BJ (cell line): ENCODE measurements at regions not wholly inside any gene's neighbourhood (a gene's known extent, or its start where the extent isn't known, plus 50 kb on each side); places are given as distances from the start of the nearest gene placed in this dataset.

Source experiments
- CTCF ChIA-PET: fragments of 350-600 bp; formaldehyde crosslinking; extraction: SDS; loops from one replicate; lab custom pipeline; 2021; ENCODE audit warnings: antibody characterized with exemption, inconsistent platforms; lab: Yijun Ruan, JAX
- POLR2A ChIA-PET: fragments of 300-600 bp; sonication (Branson Sonifier 250); formaldehyde crosslinking; extraction: SDS; loops from one replicate; lab custom pipeline; 2021; ENCODE audit warnings: antibody characterized with exemption; lab: Charles Lee
- DNase-seq: peaks from one replicate; pipeline ENCODE4 v3.0.0-alpha.2; 2011; ENCODE audit warnings: low read depth
- H3K27me3 ChIP-seq: 2 replicates; pipeline ENCODE4 v1.6.0; 2011; ENCODE audit warnings: low read length; ENCODE audit not compliant: control insufficient read depth, insufficient read depth
- H3K36me3 ChIP-seq: 2 replicates; pipeline ENCODE4 v1.5.1; 2011; ENCODE audit warnings: low read length; ENCODE audit not compliant: control insufficient read depth, insufficient read depth
- H3K4me3 ChIP-seq: 2 replicates; pipeline ENCODE4 v1.5.1; 2011; ENCODE audit warnings: low read depth, mild to moderate bottlenecking, control low read depth, low read length
- CTCF ChIP-seq: IDR thresholded peaks from 2 replicates; pipeline ENCODE4 v1.5.1; 2011; ENCODE audit warnings: low read depth, mild to moderate bottlenecking, control low read depth, inconsistent platforms, low read length, moderate library complexity; ENCODE audit not compliant: insufficient read depth

GRCh38 chr2:83949361-83949760 lies 509.7 kb downstream of the SUCLG1 start:
- Histone ChIP-seq H3K4me3 (no peak overlapping the region), H3K27me3 (no peaks in the 10 kb centered on the region), H3K36me3 (no peaks in the 10 kb centered on the region)
- TF ChIP-seq CTCF, result no peak
- CTCF ChIA-PET, result interaction anchor here (0.6 kb wide), 1 partner anchor 941 kb away, joined by 3 read pairs; no protein-coding TSS in a partner anchor
- DNase-seq, result no peak
- POLR2A ChIA-PET, result no interaction called here

- DNase-seq, result no peak
- ChIA-PET POLR2A (no interaction called here), CTCF (no interaction called here)
- TF ChIP-seq CTCF, result no peak
- no peaks in the 10 kb centered on the region for H3K36me3 ChIP-seq
- no peaks in the 10 kb centered on the region for H3K27me3 ChIP-seq
- no peak overlapping the region for H3K4me3 ChIP-seq
These were observed 514.9 kb downstream of the SUCLG1 start for GRCh38 chr2:83944191-83944590.

GRCh38 chr2:83943265-83943664 lies 515.8 kb downstream of the SUCLG1 start:
- H3K27me3 ChIP-seq, result no peaks in the 10 kb centered on the region
- no peak for TF ChIP-seq CTCF
- ChIA-PET CTCF (no interaction called here), POLR2A (no interaction called here)
- H3K36me3 ChIP-seq, result no peaks in the 10 kb centered on the region
- no peak overlapping the region for H3K4me3 ChIP-seq
- no peak for DNase-seq

- no peaks in the 10 kb centered on the region for H3K27me3 ChIP-seq
- no peaks in the 10 kb centered on the region for H3K36me3 ChIP-seq
- ChIA-PET CTCF (interaction anchor here (0.6 kb wide), 1 partner anchor 31 kb away, joined by 3 read pairs; no protein-coding TSS in a partner anchor), POLR2A (no interaction called here)
- no peak for TF ChIP-seq CTCF
- DNase-seq, result no peak
- no peak overlapping the region for H3K4me3 ChIP-seq
These were observed 517.2 kb downstream of the SUCLG1 start for GRCh38 chr2:83941886-83942285.

- H3K27me3 ChIP-seq, result no peaks in the 10 kb centered on the region
- TF ChIP-seq CTCF, result no peak
- ChIA-PET CTCF (no interaction called here), POLR2A (no interaction called here)
- H3K4me3 ChIP-seq, result no peak overlapping the region
- DNase-seq, result no peak
- no peaks in the 10 kb centered on the region for H3K36me3 ChIP-seq
These were observed 525.3 kb downstream of the SUCLG1 start for GRCh38 chr2:83933749-83934148.
